HG02571 (cell line): ENCODE measurements at regions not wholly inside any gene's neighbourhood (a gene's known extent, or its start where the extent isn't known, plus 50 kb on each side); places are given as distances from the start of the nearest gene placed in this dataset.
"Not testable (repeated sequence)": the region's sequence is repeated elsewhere in the genome, so short reads cannot be mapped to it uniquely, and the experiment has no call there.

Experiments used
- ATAC-seq: cut with Tn5 transposase; IDR thresholded peaks from one replicate; pipeline ENCODE4 v1.9.1; 2021; ENCODE audit warnings: mild to moderate bottlenecking, moderate library complexity; ENCODE audit not compliant: unreplicated experiment

GRCh38 chr16:85236818-85237150 is 124.5 kb upstream of the CIBAR2 start:
- no peak for ATAC-seq

- ATAC-seq = no peak
Measured at GRCh38 chr16:85237817-85238216, 125.5 kb upstream of the CIBAR2 start.

- no peak for ATAC-seq
Measured at GRCh38 chr16:85238233-85238647, 126.0 kb upstream of the CIBAR2 start.

- ATAC-seq = no peak
Measured at GRCh38 chr16:85239239-85239638, 127.0 kb upstream of the CIBAR2 start.

- ATAC-seq = no peak
Measured at GRCh38 chr16:85239871-85240270, 127.6 kb upstream of the CIBAR2 start.

- no peak for ATAC-seq
Measured at GRCh38 chr16:85240982-85241924, 129.0 kb upstream of the CIBAR2 start.

- ATAC-seq = no peak
Measured at GRCh38 chr16:85242140-85242539, 129.9 kb upstream of the CIBAR2 start.

- no peak for ATAC-seq
Measured at GRCh38 chr16:85243308-85243707, 131.0 kb upstream of the CIBAR2 start.

- not testable (repeated sequence) for ATAC-seq
Measured at GRCh38 chr16:85244452-85244851, 132.2 kb upstream of the CIBAR2 start.

- ATAC-seq = no peak
Measured at GRCh38 chr16:85245307-85246172, 133.3 kb upstream of the CIBAR2 start.

- ATAC-seq = no peak
Measured at GRCh38 chr16:85246473-85246872, 134.2 kb upstream of the CIBAR2 start.

GRCh38 chr16:85246973-85247372 is 134.7 kb upstream of the CIBAR2 start:
- no peak for ATAC-seq

- no peak for ATAC-seq
Measured at GRCh38 chr16:85248342-85248741, 136.1 kb upstream of the CIBAR2 start.

- no peak for ATAC-seq
Measured at GRCh38 chr16:85248857-85249256, 136.6 kb upstream of the CIBAR2 start.

- ATAC-seq = no peak
Measured at GRCh38 chr16:85249418-85250146, 137.3 kb upstream of the CIBAR2 start.

- no peak for ATAC-seq
Measured at GRCh38 chr16:85250147-85250463, 137.8 kb upstream of the CIBAR2 start.

- ATAC-seq = no peak
Measured at GRCh38 chr16:85250609-85251223, 138.4 kb upstream of the CIBAR2 start.

- no peak for ATAC-seq
Measured at GRCh38 chr16:85251225-85251760, 139.0 kb upstream of the CIBAR2 start.

GRCh38 chr16:85252014-85252413 is 139.7 kb upstream of the CIBAR2 start:
- no peak for ATAC-seq

- ATAC-seq = no peak
Measured at GRCh38 chr16:85252461-85252860, 140.2 kb upstream of the CIBAR2 start.
